GM23338 (cell line): ENCODE measurements at regions not wholly inside any gene's neighbourhood (a gene's known extent, or its start where the extent isn't known, plus 50 kb on each side); places are given as distances from the start of the nearest gene placed in this dataset.

Experiments
- ATAC-seq: fragments of 200-7000 bp; cut with Tn5 transposase; 3 replicates; pipeline ENCODE4 v1.9.1; 2020
- DNase-seq: peaks from one replicate; pipeline ENCODE4 v3.0.0-alpha.2; 2015; ENCODE audit warnings: low spot score
- H2AFZ ChIP-seq: fragments of 200-600 bp; sonication (generic); 2 replicates; pipeline ENCODE4 v1.8.0; 2016; ENCODE audit warnings: antibody characterized with exemption, mild to moderate bottlenecking, moderate library complexity
- H3F3A ChIP-seq: fragments of 200-600 bp; sonication (generic); replicated peaks from 2 replicates; pipeline ENCODE4 v1.8.0; 2017; ENCODE audit warnings: antibody characterized with exemption, mixed run types, low read depth
- H3K27ac ChIP-seq: fragments of 200-600 bp; sonication (generic); 2 replicates; pipeline ENCODE4 v1.6.1; 2016; ENCODE audit warnings: low read depth
- H3K27me3 ChIP-seq: fragments of 200-600 bp; sonication (generic); 2 replicates; pipeline ENCODE4 v1.8.0; 2016; ENCODE audit warnings: mild to moderate bottlenecking, mixed run types, moderate library complexity; ENCODE audit not compliant: insufficient read depth
- H3K36me3 ChIP-seq: fragments of 200-600 bp; sonication (generic); 2 replicates; pipeline ENCODE4 v1.8.0; 2016; ENCODE audit warnings: mild to moderate bottlenecking; ENCODE audit not compliant: insufficient read depth
- H3K4me1 ChIP-seq: fragments of 200-600 bp; sonication (generic); 2 replicates; pipeline ENCODE4 v1.8.0; 2016; ENCODE audit warnings: mild to moderate bottlenecking, moderate library complexity; ENCODE audit not compliant: insufficient read depth
- H3K4me2 ChIP-seq: fragments of 200-600 bp; sonication (generic); 2 replicates; pipeline ENCODE4 v1.7.1; 2017; ENCODE audit warnings: mixed run types
- H3K4me3 ChIP-seq: fragments of 200-600 bp; sonication (generic); 2 replicates; pipeline ENCODE4 v1.6.1; 2016; ENCODE audit warnings: mixed run types
- H3K79me2 ChIP-seq: fragments of 200-600 bp; sonication (generic); replicated peaks from 2 replicates; pipeline ENCODE4 v1.8.0; 2017; ENCODE audit warnings: mild to moderate bottlenecking; ENCODE audit not compliant: insufficient read depth
- H3K9me2 ChIP-seq: fragments of 200-600 bp; sonication (generic); 2 replicates; pipeline ENCODE4 v1.8.0; 2017; ENCODE audit not compliant: insufficient read depth
- H4K20me1 ChIP-seq: fragments of 200-600 bp; sonication (generic); replicated peaks from 2 replicates; pipeline ENCODE4 v1.8.0; 2017; ENCODE audit warnings: mild to moderate bottlenecking; ENCODE audit not compliant: insufficient read depth
- H3K27ac Mint-ChIP-seq: 2 replicates; pipeline ENCODE4 v1.8.0; 2020; ENCODE audit warnings: inconsistent platforms, mild to moderate bottlenecking, moderate library complexity, mixed read lengths
- H3K27me3 Mint-ChIP-seq: 3 replicates; pipeline ENCODE4 v1.8.0; 2022; ENCODE audit warnings: low read depth, mild to moderate bottlenecking, moderate library complexity, mixed read lengths, inconsistent platforms; ENCODE audit not compliant: insufficient read depth, poor library complexity
- H3K36me3 Mint-ChIP-seq: 3 replicates; pipeline ENCODE4 v1.8.0; 2021; ENCODE audit warnings: low read depth, mild to moderate bottlenecking, inconsistent platforms, moderate library complexity, mixed read lengths
- H3K4me1 Mint-ChIP-seq: 3 replicates; pipeline ENCODE4 v1.8.0; 2020; ENCODE audit warnings: mild to moderate bottlenecking, inconsistent platforms, mixed read lengths
- H3K4me3 Mint-ChIP-seq: 3 replicates; pipeline ENCODE4 v1.8.0; 2021; ENCODE audit warnings: moderate library complexity, mild to moderate bottlenecking, inconsistent platforms, mixed read lengths
- H3K9me3 Mint-ChIP-seq: 3 replicates; pipeline ENCODE4 v1.8.0; 2020; ENCODE audit warnings: moderate library complexity, mild to moderate bottlenecking, inconsistent platforms, mixed read lengths
- CREB1 ChIP-seq: fragments of 250-450 bp; sonication (Bioruptor Pico); IDR thresholded peaks from 2 replicates; pipeline ENCODE4 v1.5.0; 2020; ENCODE audit warnings: low read depth, mild to moderate bottlenecking, moderate library complexity
- CTCF ChIP-seq, 2 experiments: fragments of 200-600 bp in 1 of 2; sonication (generic) in 1 of 2; conservative IDR thresholded peaks; 2 replicates each; pipeline versions ENCODE4 v1.5.1 to v1.6.1; 2016 to 2017; ENCODE audit warnings: antibody characterized with exemption in 2 of 2, low read depth in 2 of 2, mild to moderate bottlenecking in 2 of 2, moderate library complexity in 1 of 2
- ETS1 ChIP-seq: IDR thresholded peaks from 2 replicates; pipeline ENCODE4 v1.6.1; 2016; ENCODE audit warnings: antibody characterized with exemption
- EZH2 ChIP-seq: fragments of 200-600 bp; sonication (generic); IDR thresholded peaks from one replicate; pipeline ENCODE4 v1.8.0; 2017; ENCODE audit warnings: antibody characterized with exemption, mild to moderate bottlenecking, low read depth; ENCODE audit not compliant: unreplicated experiment
- JUNB ChIP-seq: IDR thresholded peaks from one replicate; pipeline ENCODE4 v1.6.1; 2016; ENCODE audit warnings: antibody characterized with exemption; ENCODE audit not compliant: unreplicated experiment
- NANOG ChIP-seq: IDR thresholded peaks from 2 replicates; pipeline ENCODE4 v1.6.1; 2016; ENCODE audit warnings: antibody characterized with exemption, borderline replicate concordance
- STAT1 ChIP-seq: IDR thresholded peaks from one replicate; pipeline ENCODE4 v1.6.1; 2016; ENCODE audit warnings: antibody characterized with exemption; ENCODE audit not compliant: unreplicated experiment
- ZNF114 ChIP-seq: fragments of 250-450 bp; sonication (Bioruptor Pico); IDR thresholded peaks from 2 replicates; pipeline ENCODE4 v1.5.0; 2020; ENCODE audit warnings: mild to moderate bottlenecking, moderate library complexity
- ZNF331 ChIP-seq: fragments of 250-450 bp; sonication (Bioruptor Pico); IDR thresholded peaks from 2 replicates; pipeline ENCODE4 v1.5.0; 2020; ENCODE audit warnings: low read depth, mild to moderate bottlenecking, moderate library complexity
- ZNF462 ChIP-seq: fragments of 250-450 bp; sonication (Bioruptor Pico); IDR thresholded peaks from 2 replicates; pipeline ENCODE4 v1.5.0; 2020; ENCODE audit warnings: mild to moderate bottlenecking, moderate library complexity

GRCh38 chr5:6831678-6832671 lies 118.7 kb downstream of the TENT4A start:
- Mint-ChIP-seq H3K4me3 (no peak overlapping the region), H3K27ac (no peak overlapping the region), H3K4me1 (no peaks in the 10 kb centered on the region), H3K9me3 (peaks cover 20% of the 10 kb centered on the region), H3K27me3 (peaks cover 8% of the 10 kb centered on the region), H3K36me3 (peaks cover 6% of the 10 kb centered on the region; the same call in 1 of the 3 replicates)
- Histone ChIP-seq H3F3A (0 out of 2 replicates have a peak, but pooled peaks cover 5% of the 10 kb centered on the region), H3K4me1 (no peaks in the 10 kb centered on the region), H3K27me3 (no peaks in the 10 kb centered on the region), H3K27ac (no peak overlapping the region), H3K4me2 (no peak overlapping the region), H3K4me3 (no peak overlapping the region), H3K9me2 (no peaks in the 10 kb centered on the region), H3K79me2 (no peaks in the 10 kb centered on the region), H4K20me1 (no peaks in the 10 kb centered on the region), H3K36me3 (no peaks in the 10 kb centered on the region), H2AFZ (no peak overlapping the region)
- no peak for ATAC-seq
- DNase-seq = no peak
- TF ChIP-seq NANOG (no peak), ZNF114 (no peak), ETS1 (no peak), CREB1 (CRISPR knock-in tag) (no peak), CTCF (conservative IDR thresholded peaks at IDR 0.05; ENCODE audit: low read depth in 2 of 2) (no peak; a peak in 1 of 4 replicates), STAT1 (no peak)

- Mint-ChIP-seq H3K9me3 (peaks cover 28% of the 10 kb centered on the region), H3K36me3 (peaks cover 13% of the 10 kb centered on the region), H3K27ac (no peak overlapping the region), H3K4me3 (no peak overlapping the region), H3K4me1 (no peaks in the 10 kb centered on the region), H3K27me3 (peaks cover 13% of the 10 kb centered on the region)
- 0 out of 2 replicates have a peak, but pooled peaks cover 5% of the 10 kb centered on the region for H3F3A ChIP-seq
- no peak for ATAC-seq
- H3K36me3 ChIP-seq = no peaks in the 10 kb centered on the region
- H3K27me3 ChIP-seq = no peaks in the 10 kb centered on the region
- no peaks in the 10 kb centered on the region for H4K20me1 ChIP-seq
- H3K4me1 ChIP-seq = no peaks in the 10 kb centered on the region
- no peaks in the 10 kb centered on the region for H3K9me2 ChIP-seq
- no peak for DNase-seq
- no peak overlapping the region for H3K4me3 ChIP-seq
- no peaks in the 10 kb centered on the region for H3K79me2 ChIP-seq
- no peak overlapping the region for H2AFZ ChIP-seq
- no peak overlapping the region for H3K4me2 ChIP-seq
- no peak overlapping the region for H3K27ac ChIP-seq
- TF ChIP-seq JUNB (no peak), ZNF114 (no peak), ZNF462 (CRISPR knock-in tag) (no peak), EZH2 (no peak), ZNF331 (no peak)
Measured at GRCh38 chr5:6832994-6833393, 119.8 kb downstream of the TENT4A start.
